ENCODE measurements at regions not wholly inside any gene's neighbourhood (a gene's known extent, or its start where the extent isn't known, plus 50 kb on each side); places are given as distances from the start of the nearest gene placed in this dataset.
A peak's percentile ranks its signal among the peaks of the same experiment; 100 is the strongest.

DNA sequence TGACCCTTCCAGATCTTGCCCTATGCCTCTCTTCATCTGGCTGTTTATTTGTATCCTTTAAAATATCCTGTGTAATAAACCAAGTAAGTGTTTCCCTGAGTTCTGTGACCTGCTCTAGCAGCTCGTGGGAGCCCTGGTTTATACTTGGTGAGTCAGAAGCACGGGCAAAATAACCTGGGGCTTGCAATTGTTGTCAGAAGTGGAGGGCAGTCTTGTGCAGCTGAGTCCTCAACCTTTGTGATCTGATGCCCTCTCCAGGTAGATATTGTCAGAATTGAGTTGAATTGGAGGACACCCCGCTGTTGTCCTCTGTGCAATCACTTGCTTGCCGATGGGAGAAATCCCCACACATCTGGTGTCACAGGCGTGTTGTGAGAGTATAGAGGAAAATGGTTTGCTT, 62.5 kb upstream of the PRICKLE1 start:
- TF ChIP-seq MYC (IDR thresholded peaks at IDR 0.05; ENCODE audit: low read depth, low read length), result no peak
- TF ChIP-seq, protein P1, sequence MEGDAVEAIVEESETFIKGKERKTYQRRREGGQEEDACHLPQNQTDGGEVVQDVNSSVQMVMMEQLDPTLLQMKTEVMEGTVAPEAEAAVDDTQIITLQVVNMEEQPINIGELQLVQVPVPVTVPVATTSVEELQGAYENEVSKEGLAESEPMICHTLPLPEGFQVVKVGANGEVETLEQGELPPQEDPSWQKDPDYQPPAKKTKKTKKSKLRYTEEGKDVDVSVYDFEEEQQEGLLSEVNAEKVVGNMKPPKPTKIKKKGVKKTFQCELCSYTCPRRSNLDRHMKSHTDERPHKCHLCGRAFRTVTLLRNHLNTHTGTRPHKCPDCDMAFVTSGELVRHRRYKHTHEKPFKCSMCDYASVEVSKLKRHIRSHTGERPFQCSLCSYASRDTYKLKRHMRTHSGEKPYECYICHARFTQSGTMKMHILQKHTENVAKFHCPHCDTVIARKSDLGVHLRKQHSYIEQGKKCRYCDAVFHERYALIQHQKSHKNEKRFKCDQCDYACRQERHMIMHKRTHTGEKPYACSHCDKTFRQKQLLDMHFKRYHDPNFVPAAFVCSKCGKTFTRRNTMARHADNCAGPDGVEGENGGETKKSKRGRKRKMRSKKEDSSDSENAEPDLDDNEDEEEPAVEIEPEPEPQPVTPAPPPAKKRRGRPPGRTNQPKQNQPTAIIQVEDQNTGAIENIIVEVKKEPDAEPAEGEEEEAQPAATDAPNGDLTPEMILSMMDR (IDR thresholded peaks at IDR 0.05; ENCODE audit: low read depth, low read length), result no peak
- TF ChIP-seq POLR2A (IDR thresholded peaks at IDR 0.05; ENCODE audit: extremely low read depth, insufficient read length), result no peak
- TF ChIP-seq, protein P2, sequence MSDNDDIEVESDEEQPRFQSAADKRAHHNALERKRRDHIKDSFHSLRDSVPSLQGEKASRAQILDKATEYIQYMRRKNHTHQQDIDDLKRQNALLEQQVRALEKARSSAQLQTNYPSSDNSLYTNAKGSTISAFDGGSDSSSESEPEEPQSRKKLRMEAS (IDR thresholded peaks at IDR 0.05; ENCODE audit: low read depth, low read length), result no peak
- H3K4me3 ChIP-seq (ENCODE audit: low read depth, low read length), result no peak overlapping the region
- peak; percentile 7 for DNase-seq (ENCODE audit: low read depth)

DNA sequence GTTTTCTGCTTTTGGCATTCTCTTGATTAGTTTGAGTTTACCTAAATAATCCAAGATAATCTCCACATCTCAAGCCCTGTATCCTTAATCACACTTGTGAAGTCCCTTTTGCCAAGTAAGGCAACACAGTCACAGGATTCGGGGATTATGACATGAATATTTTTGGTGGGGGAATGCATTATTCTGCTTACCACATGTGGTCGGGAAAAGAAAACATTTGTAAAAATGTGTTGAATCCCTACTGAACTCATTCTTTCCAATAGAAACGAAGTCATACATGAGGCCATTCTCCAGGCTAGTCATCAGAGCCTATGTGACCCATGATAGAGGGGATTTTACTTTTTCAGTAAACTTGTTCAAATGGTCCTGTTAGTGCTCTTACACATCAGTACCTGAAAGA, 58.5 kb upstream of the PRICKLE1 start:
- DNase-seq (ENCODE audit: low read depth), result no peak
- TF ChIP-seq, protein P1 (IDR thresholded peaks at IDR 0.05; ENCODE audit: low read depth, low read length), result no peak
- no peak for TF ChIP-seq POLR2A (IDR thresholded peaks at IDR 0.05; ENCODE audit: extremely low read depth, insufficient read length)
- TF ChIP-seq, protein P2 (IDR thresholded peaks at IDR 0.05; ENCODE audit: low read depth, low read length), result no peak
- no peak for TF ChIP-seq MYC (IDR thresholded peaks at IDR 0.05; ENCODE audit: low read depth, low read length)
- no peak overlapping the region for H3K4me3 ChIP-seq (ENCODE audit: low read depth, low read length)

DNA sequence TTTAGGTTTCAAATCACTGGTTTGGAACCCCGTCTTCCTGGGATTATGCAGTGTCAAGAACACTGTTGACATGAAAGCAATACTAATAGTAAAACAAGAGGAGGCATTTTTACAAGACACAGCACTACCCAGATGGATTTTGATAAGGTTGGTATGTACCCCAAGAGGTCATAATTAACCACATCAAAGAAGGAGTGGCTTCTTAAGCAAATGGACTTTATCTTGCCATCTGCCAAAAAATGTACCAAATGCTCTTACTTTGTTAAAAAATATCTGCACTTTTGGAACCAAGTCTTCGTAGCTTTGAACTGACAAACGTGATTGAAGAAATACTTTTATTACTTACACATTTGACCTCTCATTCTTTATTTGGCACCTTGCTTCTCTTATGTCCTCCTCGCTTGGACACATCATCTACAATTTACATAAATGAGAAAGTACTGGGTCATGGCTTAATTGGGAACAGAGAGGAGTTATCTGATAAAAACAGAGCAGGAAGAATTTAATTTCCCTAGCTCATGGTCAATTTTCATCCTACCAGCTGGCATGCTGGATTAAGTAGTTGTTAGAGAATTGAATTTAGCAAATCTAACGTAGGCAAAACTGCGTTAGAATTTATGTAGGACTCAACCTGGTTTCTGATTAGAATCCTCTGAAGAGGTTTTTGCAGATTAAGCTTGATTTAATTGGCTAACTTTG, 54.5 kb upstream of the PRICKLE1 start:
- TF ChIP-seq, protein P1 (IDR thresholded peaks at IDR 0.05; ENCODE audit: low read depth, low read length), result no peak
- H3K4me3 ChIP-seq (ENCODE audit: low read depth, low read length), result no peak overlapping the region
- no peak for DNase-seq (ENCODE audit: low read depth)

DNA sequence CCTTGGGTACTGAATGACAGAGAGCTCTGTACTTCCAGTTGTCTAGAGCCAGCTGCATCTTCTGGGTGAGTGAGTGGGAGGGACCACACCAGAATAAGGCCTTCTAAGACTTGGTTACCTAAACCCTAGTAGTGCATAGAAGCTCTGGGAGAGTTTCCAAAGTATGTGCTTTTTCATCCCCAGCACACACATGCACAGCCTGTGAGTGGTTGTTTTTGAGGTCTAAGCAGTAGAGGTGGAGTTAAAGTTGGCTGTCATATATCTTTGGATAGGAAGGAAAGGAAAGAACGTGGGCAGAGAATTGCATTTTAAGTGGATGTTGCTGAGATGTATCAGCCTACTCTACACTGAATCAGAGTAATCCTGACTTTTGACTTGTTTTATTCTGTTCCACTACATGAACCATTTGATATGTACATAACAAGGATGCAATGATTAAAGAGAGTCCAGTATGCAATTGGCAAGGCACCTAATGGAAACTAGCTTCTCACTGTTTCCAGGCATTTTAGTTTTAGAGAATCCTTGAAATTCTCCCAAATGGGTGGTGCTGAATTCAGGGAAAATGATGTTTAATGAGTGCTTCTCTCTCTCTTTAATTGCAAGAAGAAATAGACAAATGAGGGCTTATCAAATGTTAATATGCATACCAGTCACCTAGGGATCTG, 51.8 kb upstream of the PRICKLE1 start:
- TF ChIP-seq POLR2A (IDR thresholded peaks at IDR 0.05; ENCODE audit: extremely low read depth, insufficient read length), result no peak
- TF ChIP-seq, protein P2 (IDR thresholded peaks at IDR 0.05; ENCODE audit: low read depth, low read length), result no peak
- TF ChIP-seq MYC (IDR thresholded peaks at IDR 0.05; ENCODE audit: low read depth, low read length), result no peak
- TF ChIP-seq, protein P1 (IDR thresholded peaks at IDR 0.05; ENCODE audit: low read depth, low read length), result no peak
- no peak for DNase-seq (ENCODE audit: low read depth)
- H3K4me3 ChIP-seq (ENCODE audit: low read depth, low read length), result no peak overlapping the region

DNA sequence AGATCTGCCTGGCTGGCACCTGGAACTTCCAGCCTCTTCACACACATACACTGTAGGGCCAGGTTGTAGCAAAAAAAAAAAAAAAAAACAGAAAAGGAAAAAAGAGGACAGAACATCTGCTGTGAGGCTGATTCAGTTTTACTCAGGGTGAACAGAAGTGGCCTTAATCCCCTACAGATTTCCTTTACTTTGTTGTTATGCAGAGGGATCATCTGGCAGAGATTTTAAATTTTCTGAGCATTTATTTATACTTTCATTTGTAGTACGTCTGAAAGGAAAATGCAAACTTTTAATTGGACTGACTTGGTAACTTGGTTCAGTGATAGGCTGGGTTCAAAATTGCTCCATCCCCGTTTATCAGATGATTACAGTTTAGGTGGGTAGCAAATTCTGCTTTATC, 50.8 kb upstream of the PRICKLE1 start:
- DNase-seq (ENCODE audit: low read depth), result no peak
- no peak overlapping the region for H3K4me3 ChIP-seq (ENCODE audit: low read depth, low read length)
- TF ChIP-seq, protein P1 (IDR thresholded peaks at IDR 0.05; ENCODE audit: low read depth, low read length), result no peak
- TF ChIP-seq, protein P2 (IDR thresholded peaks at IDR 0.05; ENCODE audit: low read depth, low read length), result no peak
- TF ChIP-seq POLR2A (IDR thresholded peaks at IDR 0.05; ENCODE audit: extremely low read depth, insufficient read length) (no peak), MYC (IDR thresholded peaks at IDR 0.05; ENCODE audit: low read depth, low read length) (no peak)
